GM12874 (cell line): ENCODE measurements at regions not wholly inside any gene's neighbourhood (a gene's known extent, or its start where the extent isn't known, plus 50 kb on each side); places are given as distances from the start of the nearest gene placed in this dataset.

Experiments
- TF ChIP-seq, protein P1 (sequence below): IDR thresholded peaks from 2 replicates; pipeline ENCODE4 v1.5.1; 2011; ENCODE audit warnings: low read depth, mild to moderate bottlenecking, control low read depth, low read length, moderate library complexity; ENCODE audit not compliant: insufficient read depth

DNA sequence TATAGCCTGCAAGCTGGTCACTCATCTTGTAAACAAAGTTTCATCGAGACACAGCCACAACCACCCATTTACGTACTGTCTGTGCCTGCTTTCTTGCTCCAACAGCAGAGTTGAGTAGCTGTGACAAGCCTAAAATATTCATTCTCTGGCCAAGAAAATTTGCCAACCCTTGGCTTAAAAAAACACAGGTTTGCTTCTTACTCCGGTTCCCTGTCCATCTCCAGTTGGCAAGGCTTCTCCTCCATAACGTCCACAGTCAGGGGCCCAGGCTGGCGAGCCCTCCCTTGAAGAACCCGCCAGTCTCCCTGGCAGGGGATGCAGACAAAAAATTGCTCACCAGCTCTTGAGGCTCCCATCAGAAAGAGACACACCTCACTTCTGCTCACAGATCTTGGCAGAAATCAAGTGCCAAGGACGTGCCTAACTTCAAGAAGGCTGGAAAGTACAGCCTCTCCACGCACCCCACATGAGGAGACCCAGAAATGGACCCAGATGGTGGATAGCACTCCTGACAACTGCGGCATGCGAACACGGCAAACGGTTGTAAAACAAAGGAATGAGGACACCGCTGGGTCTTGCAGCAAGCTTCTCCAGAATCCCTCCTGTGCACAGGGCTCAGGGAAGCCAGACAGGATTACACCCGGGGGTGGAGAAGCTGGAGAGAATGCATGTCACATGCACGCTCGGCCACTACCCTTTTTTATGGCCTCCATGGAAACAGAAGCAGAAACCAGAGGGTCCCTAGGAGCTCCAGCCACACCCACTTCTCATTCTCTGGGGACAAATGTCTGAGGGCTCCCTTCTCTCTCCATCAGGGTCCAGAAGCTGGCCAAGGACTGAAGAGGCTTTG, 59.8 kb upstream of the SIRPA start:
- TF ChIP-seq, protein P1, sequence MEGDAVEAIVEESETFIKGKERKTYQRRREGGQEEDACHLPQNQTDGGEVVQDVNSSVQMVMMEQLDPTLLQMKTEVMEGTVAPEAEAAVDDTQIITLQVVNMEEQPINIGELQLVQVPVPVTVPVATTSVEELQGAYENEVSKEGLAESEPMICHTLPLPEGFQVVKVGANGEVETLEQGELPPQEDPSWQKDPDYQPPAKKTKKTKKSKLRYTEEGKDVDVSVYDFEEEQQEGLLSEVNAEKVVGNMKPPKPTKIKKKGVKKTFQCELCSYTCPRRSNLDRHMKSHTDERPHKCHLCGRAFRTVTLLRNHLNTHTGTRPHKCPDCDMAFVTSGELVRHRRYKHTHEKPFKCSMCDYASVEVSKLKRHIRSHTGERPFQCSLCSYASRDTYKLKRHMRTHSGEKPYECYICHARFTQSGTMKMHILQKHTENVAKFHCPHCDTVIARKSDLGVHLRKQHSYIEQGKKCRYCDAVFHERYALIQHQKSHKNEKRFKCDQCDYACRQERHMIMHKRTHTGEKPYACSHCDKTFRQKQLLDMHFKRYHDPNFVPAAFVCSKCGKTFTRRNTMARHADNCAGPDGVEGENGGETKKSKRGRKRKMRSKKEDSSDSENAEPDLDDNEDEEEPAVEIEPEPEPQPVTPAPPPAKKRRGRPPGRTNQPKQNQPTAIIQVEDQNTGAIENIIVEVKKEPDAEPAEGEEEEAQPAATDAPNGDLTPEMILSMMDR, result no peak

DNA sequence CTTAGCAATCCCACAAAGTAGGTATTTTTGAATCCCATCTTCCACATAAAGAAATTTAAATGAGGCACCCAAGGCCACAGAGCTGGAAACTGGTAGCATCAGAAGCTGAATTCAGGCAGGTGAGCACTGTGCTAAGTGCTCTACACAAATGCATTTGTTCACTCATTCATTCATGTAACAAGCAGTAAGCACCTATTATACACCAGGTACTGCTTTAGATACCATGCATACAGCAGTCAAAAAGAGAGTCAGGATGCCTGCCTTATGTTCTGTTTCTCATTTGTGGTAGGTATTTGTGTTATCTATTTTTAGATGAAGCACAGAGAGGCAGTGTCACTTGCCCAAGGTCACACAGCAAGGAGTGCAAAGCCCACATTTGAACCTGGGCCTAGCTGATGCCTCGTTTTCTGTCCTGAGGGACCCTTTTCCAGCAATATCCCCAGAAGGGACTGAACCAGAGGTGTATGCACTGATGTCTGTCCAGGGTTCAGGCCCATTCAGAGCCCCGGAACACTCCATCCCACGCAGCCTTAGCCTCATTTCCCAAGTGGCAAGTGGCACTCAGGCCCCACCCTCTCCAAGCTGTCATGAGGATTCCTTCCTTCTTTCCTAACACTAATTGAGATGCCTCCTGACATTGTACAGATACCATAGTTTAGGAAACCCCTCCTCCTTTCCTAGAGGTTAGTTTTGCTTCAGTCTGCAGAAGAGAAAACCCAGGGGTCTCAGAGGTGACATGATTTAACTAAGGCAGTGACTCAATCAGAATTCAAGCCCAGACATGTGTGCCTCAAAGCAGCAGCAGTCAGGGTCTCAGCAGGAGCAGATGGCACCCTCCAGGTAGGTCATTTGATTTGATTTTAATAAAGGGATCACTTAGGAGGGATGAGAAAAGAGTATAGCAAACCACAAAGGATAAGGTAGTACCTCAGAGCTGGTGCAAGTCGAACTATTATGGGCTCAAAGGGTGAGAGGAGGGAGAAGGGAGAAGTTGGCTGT, 61.2 kb upstream of the SIRPA start:
- TF ChIP-seq, protein P1, result no peak

DNA sequence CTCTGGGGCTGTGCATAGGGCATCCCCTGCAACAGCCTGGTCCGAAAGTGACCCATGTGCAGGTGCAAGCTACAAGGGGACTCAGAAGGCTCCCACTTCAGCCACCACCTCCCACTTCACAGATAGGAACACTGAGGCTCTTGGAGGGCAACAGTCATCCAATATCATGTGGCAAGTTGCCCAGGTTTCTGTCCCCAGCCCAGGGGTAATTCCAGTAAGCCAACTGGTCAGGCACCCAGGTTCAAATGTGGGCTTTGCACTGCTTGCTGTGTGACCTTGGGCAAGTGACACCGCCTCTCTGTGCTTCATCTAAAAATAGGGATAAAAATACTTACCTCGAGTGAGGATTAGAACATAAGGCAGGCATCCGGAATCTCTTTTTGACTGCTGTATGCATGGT, 62.0 kb upstream of the SIRPA start:
- TF ChIP-seq, protein P1, result no peak

DNA sequence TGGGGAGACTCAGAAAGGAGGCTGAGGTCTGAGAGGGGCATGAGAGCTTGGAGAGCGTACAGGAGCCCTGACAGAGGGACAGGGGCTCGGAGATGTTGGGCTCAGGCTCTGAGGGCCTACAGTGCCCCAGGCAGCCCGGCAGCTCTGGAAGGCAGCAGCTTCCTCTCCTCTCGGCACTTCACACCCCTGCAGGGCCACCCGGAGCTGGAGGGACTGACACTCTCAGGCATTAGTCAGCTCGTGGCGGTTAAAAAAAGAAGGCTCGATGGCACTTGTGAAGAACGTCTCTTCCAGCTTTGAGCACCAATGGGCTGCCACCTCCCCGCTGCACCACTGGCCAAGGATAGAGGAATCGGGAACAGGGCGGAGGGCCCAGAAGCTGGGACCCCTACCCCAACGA, 62.6 kb upstream of the SIRPA start:
- TF ChIP-seq, protein P1, result no peak

DNA sequence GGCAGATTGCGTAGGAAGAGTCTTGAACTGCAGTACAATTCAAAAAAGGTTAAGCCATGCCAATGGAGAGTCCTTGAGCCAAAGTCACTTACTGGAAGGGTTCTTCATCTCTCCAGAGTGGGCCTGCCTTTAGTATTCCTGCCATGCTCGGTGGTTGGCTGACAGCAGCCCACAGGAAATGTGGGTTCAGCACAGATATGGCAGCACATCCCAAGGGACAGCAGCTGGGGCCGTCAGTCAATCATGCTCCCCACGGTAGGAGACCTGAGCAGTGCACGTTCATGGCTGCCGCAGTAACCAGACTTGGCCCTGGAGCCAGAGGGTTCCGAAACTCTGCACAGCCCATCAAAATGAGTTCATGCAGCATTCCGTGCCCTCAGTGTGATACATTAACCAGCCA, 63.6 kb upstream of the SIRPA start:
- TF ChIP-seq, protein P1, result no peak

DNA sequence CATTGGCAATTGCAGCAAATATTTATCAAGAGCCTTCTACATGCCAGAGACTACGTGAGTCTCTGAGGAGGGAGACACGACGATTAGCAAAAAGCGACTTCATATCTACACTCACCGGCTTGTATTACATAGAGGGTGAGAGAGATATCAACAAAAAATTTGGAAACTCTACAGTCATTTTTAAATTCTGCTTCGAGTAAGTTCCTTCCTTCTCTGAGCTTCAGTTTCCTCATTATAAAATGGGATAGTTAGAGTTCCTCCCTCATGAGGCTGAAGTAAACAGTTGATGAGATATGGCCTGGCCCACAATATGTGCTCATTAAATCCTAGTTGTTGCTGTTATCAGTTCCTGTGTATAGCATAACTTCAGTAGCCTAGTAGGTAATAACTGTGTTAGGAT, 64.1 kb upstream of the SIRPA start:
- TF ChIP-seq, protein P1, result no peak

DNA sequence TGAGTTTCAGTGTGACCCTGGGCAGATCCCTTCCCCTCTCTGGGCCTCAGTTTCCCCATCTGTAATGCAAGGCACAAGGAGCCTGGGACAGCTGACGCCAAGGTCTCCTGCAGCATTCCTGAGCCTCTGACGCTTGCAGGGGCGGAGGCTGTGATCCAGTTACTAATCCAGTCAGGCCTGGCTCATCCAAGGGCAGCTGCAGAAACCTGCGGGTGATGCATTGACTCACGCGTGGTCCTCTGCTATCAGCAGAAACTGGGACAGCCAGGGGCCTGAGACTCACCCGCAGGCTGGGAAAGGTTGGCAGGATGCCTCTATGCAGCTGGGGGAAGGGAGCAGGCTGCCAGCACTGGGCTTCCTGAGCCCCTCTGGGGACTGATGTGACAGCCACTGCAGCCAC, 65.0 kb upstream of the SIRPA start:
- TF ChIP-seq, protein P1, result no peak
